Inflammatory macrophage (primary cell): ENCODE measurements at regions not wholly inside any gene's neighbourhood (a gene's known extent, or its start where the extent isn't known, plus 50 kb on each side); places are given as distances from the start of the nearest gene placed in this dataset.
"Not testable (repeated sequence)": the region's sequence is repeated elsewhere in the genome, so short reads cannot be mapped to it uniquely, and the experiment has no call there.

ENCODE experiments used
- DNase-seq, 2 donors: peaks; one replicate each; pipeline ENCODE4 v3.0.0-alpha.2; 2020 to 2022

- no peak for DNase-seq
Observed at GRCh38 chr4:129901205-129901604, 805.3 kb downstream of the C4orf33 start.

GRCh38 chr4:129903861-129904260, 807.9 kb downstream of the C4orf33 start:
- no peak for DNase-seq

GRCh38 chr4:129905256-129905655, 809.3 kb downstream of the C4orf33 start:
- DNase-seq = no peak

- DNase-seq = no peak
Observed at GRCh38 chr4:129908117-129908516, 812.2 kb downstream of the C4orf33 start.

GRCh38 chr4:129916991-129917390, 821.0 kb downstream of the C4orf33 start:
- DNase-seq = no peak

GRCh38 chr4:129917651-129918050, 821.7 kb downstream of the C4orf33 start:
- no peak for DNase-seq

- no peak for DNase-seq
Observed at GRCh38 chr4:129926936-129927335, 831.0 kb downstream of the C4orf33 start.

GRCh38 chr4:129929052-129929451, 833.1 kb downstream of the C4orf33 start:
- DNase-seq = no peak

GRCh38 chr4:129929984-129930383, 834.0 kb downstream of the C4orf33 start:
- DNase-seq = no peak

- no peak for DNase-seq
Observed at GRCh38 chr4:129950217-129950616, 854.3 kb downstream of the C4orf33 start.

- DNase-seq = no peak
Observed at GRCh38 chr4:129966175-129966574, 870.2 kb downstream of the C4orf33 start.

- DNase-seq = no peak
Observed at GRCh38 chr4:129968366-129968765, 872.4 kb downstream of the C4orf33 start.

GRCh38 chr4:129968778-129969177, 872.8 kb downstream of the C4orf33 start:
- DNase-seq = no peak

- no peak for DNase-seq
Observed at GRCh38 chr4:129970801-129971200, 874.8 kb downstream of the C4orf33 start.

- no peak for DNase-seq
Observed at GRCh38 chr4:129971419-129971818, 875.5 kb downstream of the C4orf33 start.

- DNase-seq = no peak
Observed at GRCh38 chr4:129972257-129972656, 876.3 kb downstream of the C4orf33 start.

GRCh38 chr4:129974730-129975129, 878.8 kb downstream of the C4orf33 start:
- DNase-seq = no peak

GRCh38 chr4:129978315-129978714, 882.4 kb downstream of the C4orf33 start:
- no peak for DNase-seq

- no peak for DNase-seq
Observed at GRCh38 chr4:129988957-129989356, 893.0 kb downstream of the C4orf33 start.

- no peak for DNase-seq
Observed at GRCh38 chr4:129994715-129995114, 898.8 kb downstream of the C4orf33 start.

GRCh38 chr4:129998436-129999150, 902.6 kb downstream of the C4orf33 start:
- DNase-seq = no peak

- DNase-seq = no peak
Observed at GRCh38 chr4:129999156-129999555, 903.2 kb downstream of the C4orf33 start.

- no peak for DNase-seq
Observed at GRCh38 chr4:130008461-130008860, 912.5 kb downstream of the C4orf33 start.

GRCh38 chr4:130012806-130013205, 916.9 kb downstream of the C4orf33 start:
- not testable (repeated sequence) for DNase-seq

- DNase-seq = no peak
Observed at GRCh38 chr4:130021706-130022105, 925.8 kb downstream of the C4orf33 start.
